ENCODE measurements at regions not wholly inside any gene's neighbourhood (a gene's known extent, or its start where the extent isn't known, plus 50 kb on each side); places are given as distances from the start of the nearest gene placed in this dataset.
"Not testable (repeated sequence)": the region's sequence is repeated elsewhere in the genome, so short reads cannot be mapped to it uniquely, and the experiment has no call there.

GRCh38 chr12:5166976-5167375 is 123.3 kb downstream of the KCNA5 start:
- Mint-ChIP-seq H3K9me3 (no peaks in the 10 kb centered on the region), H3K27ac (no peak overlapping the region), H3K36me3 (no peaks in the 10 kb centered on the region), H3K4me1 (no peaks in the 10 kb centered on the region), H3K27me3 (no peaks in the 10 kb centered on the region), H3K4me3 (no peak overlapping the region)
- no peak for DNase-seq
- H3K36me3 ChIP-seq (ENCODE audit: control insufficient read depth, insufficient read depth, low read length): no peaks in the 10 kb centered on the region
- H3K4me3 ChIP-seq (ENCODE audit: low read depth, low read length): no peak overlapping the region
- no peak overlapping the region for H3K27ac ChIP-seq (ENCODE audit: insufficient read depth, low read length, poor library complexity, severe bottlenecking)
- no peaks in the 10 kb centered on the region for H3K4me1 ChIP-seq (ENCODE audit: control insufficient read depth, insufficient read depth, low read length, poor library complexity, severe bottlenecking)
- H3K9me3 ChIP-seq (ENCODE audit: control insufficient read depth in 2 of 2, low read length in 2 of 2): no peaks in the 10 kb centered on the region
- H3K27me3 ChIP-seq (ENCODE audit: control insufficient read depth, insufficient read depth, low read length): no peaks in the 10 kb centered on the region
- ATAC-seq (ENCODE audit: low read depth in 2 of 2): no peak

GRCh38 chr12:5168148-5168547 is 124.5 kb downstream of the KCNA5 start:
- H3K27ac ChIP-seq (ENCODE audit: insufficient read depth, low read length, poor library complexity, severe bottlenecking): no peak overlapping the region
- Mint-ChIP-seq H3K4me3 (no peak overlapping the region), H3K36me3 (no peaks in the 10 kb centered on the region), H3K9me3 (no peaks in the 10 kb centered on the region), H3K27me3 (no peaks in the 10 kb centered on the region), H3K27ac (no peak overlapping the region), H3K4me1 (no peaks in the 10 kb centered on the region)
- DNase-seq: no peak
- H3K4me1 ChIP-seq (ENCODE audit: control insufficient read depth, insufficient read depth, low read length, poor library complexity, severe bottlenecking): no peaks in the 10 kb centered on the region
- H3K9me3 ChIP-seq (ENCODE audit: control insufficient read depth in 2 of 2, low read length in 2 of 2): no peaks in the 10 kb centered on the region
- ATAC-seq (ENCODE audit: low read depth in 2 of 2): no peak
- no peaks in the 10 kb centered on the region for H3K36me3 ChIP-seq (ENCODE audit: control insufficient read depth, insufficient read depth, low read length)
- no peaks in the 10 kb centered on the region for H3K27me3 ChIP-seq (ENCODE audit: control insufficient read depth, insufficient read depth, low read length)
- H3K4me3 ChIP-seq (ENCODE audit: low read depth, low read length): no peak overlapping the region

- no peak overlapping the region for H3K4me3 Mint-ChIP-seq
- no peaks in the 10 kb centered on the region for H3K36me3 Mint-ChIP-seq
- Histone ChIP-seq H3K9me3 (ENCODE audit: control insufficient read depth in 2 of 2, low read length in 2 of 2) (no peaks in the 10 kb centered on the region), H3K36me3 (ENCODE audit: control insufficient read depth, insufficient read depth, low read length) (no peaks in the 10 kb centered on the region), H3K4me3 (ENCODE audit: low read depth, low read length) (no peak overlapping the region), H3K27ac (ENCODE audit: insufficient read depth, low read length, poor library complexity, severe bottlenecking) (no peak overlapping the region), H3K27me3 (ENCODE audit: control insufficient read depth, insufficient read depth, low read length) (no peaks in the 10 kb centered on the region), H3K4me1 (ENCODE audit: control insufficient read depth, insufficient read depth, low read length, poor library complexity, severe bottlenecking) (no peaks in the 10 kb centered on the region)
- DNase-seq: no peak
- no peaks in the 10 kb centered on the region for H3K4me1 Mint-ChIP-seq
- no peak overlapping the region for H3K27ac Mint-ChIP-seq
- ATAC-seq (ENCODE audit: low read depth in 2 of 2): no peak
- no peaks in the 10 kb centered on the region for H3K9me3 Mint-ChIP-seq
- no peaks in the 10 kb centered on the region for H3K27me3 Mint-ChIP-seq
Observed at GRCh38 chr12:5170844-5171243, 127.2 kb downstream of the KCNA5 start.

DNA sequence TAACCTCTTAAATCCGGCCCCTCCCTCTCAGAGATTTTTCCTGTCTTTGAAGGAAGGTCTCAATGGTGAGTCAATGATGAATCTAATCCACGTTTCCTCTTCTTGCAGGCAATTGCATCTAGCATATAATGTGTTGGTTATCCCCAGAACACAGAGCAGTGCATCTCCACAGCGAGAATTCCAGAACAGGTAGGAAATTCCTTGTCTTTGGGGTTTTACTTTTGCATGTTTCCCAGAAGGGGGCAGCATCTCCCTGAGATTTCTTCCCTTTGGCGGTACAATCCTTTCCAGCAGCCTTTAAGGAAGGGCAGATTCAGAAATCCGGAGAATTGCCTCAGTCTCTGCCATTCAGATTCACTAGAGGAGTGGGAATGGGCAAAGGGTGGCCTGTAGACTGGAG is 128.0 kb downstream of the KCNA5 start:
- H3K9me3 Mint-ChIP-seq: no peaks in the 10 kb centered on the region
- no peak overlapping the region for H3K27ac Mint-ChIP-seq
- no peaks in the 10 kb centered on the region for H3K9me3 ChIP-seq (ENCODE audit: control insufficient read depth in 2 of 2, low read length in 2 of 2)
- no peaks in the 10 kb centered on the region for H3K27me3 Mint-ChIP-seq
- H3K27ac ChIP-seq (ENCODE audit: insufficient read depth, low read length, poor library complexity, severe bottlenecking): no peak overlapping the region
- no peak overlapping the region for H3K4me3 ChIP-seq (ENCODE audit: low read depth, low read length)
- no peaks in the 10 kb centered on the region for H3K36me3 ChIP-seq (ENCODE audit: control insufficient read depth, insufficient read depth, low read length)
- no peaks in the 10 kb centered on the region for H3K36me3 Mint-ChIP-seq
- DNase-seq (peak in 1 of 3 donors; percentile 1), ATAC-seq (ENCODE audit: low read depth in 2 of 2) (no peak)
- H3K4me1 Mint-ChIP-seq: no peaks in the 10 kb centered on the region
- no peaks in the 10 kb centered on the region for H3K4me1 ChIP-seq (ENCODE audit: control insufficient read depth, insufficient read depth, low read length, poor library complexity, severe bottlenecking)
- no peaks in the 10 kb centered on the region for H3K27me3 ChIP-seq (ENCODE audit: control insufficient read depth, insufficient read depth, low read length)
- H3K4me3 Mint-ChIP-seq: no peak overlapping the region

GRCh38 chr12:5172886-5173285 is 129.2 kb downstream of the KCNA5 start:
- no peaks in the 10 kb centered on the region for H3K9me3 Mint-ChIP-seq
- ATAC-seq (ENCODE audit: low read depth in 2 of 2): no peak
- no peaks in the 10 kb centered on the region for H3K36me3 ChIP-seq (ENCODE audit: control insufficient read depth, insufficient read depth, low read length)
- H3K9me3 ChIP-seq (ENCODE audit: control insufficient read depth in 2 of 2, low read length in 2 of 2): no peaks in the 10 kb centered on the region
- H3K27me3 ChIP-seq (ENCODE audit: control insufficient read depth, insufficient read depth, low read length): no peaks in the 10 kb centered on the region
- H3K27me3 Mint-ChIP-seq: no peaks in the 10 kb centered on the region
- no peak overlapping the region for H3K4me3 Mint-ChIP-seq
- no peaks in the 10 kb centered on the region for H3K4me1 Mint-ChIP-seq
- H3K36me3 Mint-ChIP-seq: no peaks in the 10 kb centered on the region
- no peak overlapping the region for H3K27ac Mint-ChIP-seq
- H3K4me3 ChIP-seq (ENCODE audit: low read depth, low read length): no peak overlapping the region
- no peaks in the 10 kb centered on the region for H3K4me1 ChIP-seq (ENCODE audit: control insufficient read depth, insufficient read depth, low read length, poor library complexity, severe bottlenecking)
- DNase-seq: no peak
- no peak overlapping the region for H3K27ac ChIP-seq (ENCODE audit: insufficient read depth, low read length, poor library complexity, severe bottlenecking)

DNA sequence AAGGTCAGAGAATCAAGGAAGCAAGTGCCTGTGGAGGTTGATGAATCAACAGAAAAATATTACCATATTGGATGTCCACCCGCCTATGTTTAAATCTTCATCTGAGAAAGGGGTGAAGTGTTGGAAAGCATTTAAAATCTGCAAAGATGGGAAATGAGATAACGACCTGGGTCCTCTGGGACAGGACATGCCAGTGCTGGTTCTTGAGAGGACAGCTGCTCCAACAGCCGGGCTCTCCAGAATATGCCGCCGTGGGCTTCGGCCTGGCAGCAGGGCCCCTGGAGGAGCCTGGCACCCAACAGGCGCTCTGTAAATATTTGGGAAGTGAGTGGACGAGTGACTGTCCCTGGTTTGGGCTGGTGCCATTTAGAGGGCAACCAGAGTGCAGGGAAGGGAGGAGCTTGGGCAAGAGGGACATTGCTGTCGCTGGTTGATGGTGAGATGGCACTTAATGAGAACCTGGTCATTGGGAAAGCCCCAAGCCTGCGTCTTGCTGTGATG is 129.9 kb downstream of the KCNA5 start:
- Histone ChIP-seq H3K36me3 (ENCODE audit: control insufficient read depth, insufficient read depth, low read length) (no peaks in the 10 kb centered on the region), H3K9me3 (ENCODE audit: control insufficient read depth in 2 of 2, low read length in 2 of 2) (no peaks in the 10 kb centered on the region), H3K27ac (ENCODE audit: insufficient read depth, low read length, poor library complexity, severe bottlenecking) (no peak overlapping the region), H3K27me3 (ENCODE audit: control insufficient read depth, insufficient read depth, low read length) (no peaks in the 10 kb centered on the region), H3K4me3 (ENCODE audit: low read depth, low read length) (no peak overlapping the region), H3K4me1 (ENCODE audit: control insufficient read depth, insufficient read depth, low read length, poor library complexity, severe bottlenecking) (no peaks in the 10 kb centered on the region)
- H3K4me3 Mint-ChIP-seq: no peak overlapping the region
- H3K27me3 Mint-ChIP-seq: peaks cover under 1% of the 10 kb centered on the region
- H3K27ac Mint-ChIP-seq: no peak overlapping the region
- no peaks in the 10 kb centered on the region for H3K36me3 Mint-ChIP-seq
- no peak for ATAC-seq (ENCODE audit: low read depth in 2 of 2)
- H3K4me1 Mint-ChIP-seq: no peaks in the 10 kb centered on the region
- no peak for DNase-seq
- no peaks in the 10 kb centered on the region for H3K9me3 Mint-ChIP-seq

GRCh38 chr12:5175415-5175814 is 131.7 kb downstream of the KCNA5 start:
- H3K36me3 Mint-ChIP-seq; H3K9me3 ChIP-seq (ENCODE audit: control insufficient read depth in 2 of 2, low read length in 2 of 2); H3K9me3 Mint-ChIP-seq; DNase-seq; H3K27me3 ChIP-seq (ENCODE audit: control insufficient read depth, insufficient read depth, low read length); H3K27ac Mint-ChIP-seq; H3K27ac ChIP-seq (ENCODE audit: insufficient read depth, low read length, poor library complexity, severe bottlenecking); H3K4me1 ChIP-seq (ENCODE audit: control insufficient read depth, insufficient read depth, low read length, poor library complexity, severe bottlenecking); H3K27me3 Mint-ChIP-seq; H3K4me3 Mint-ChIP-seq; H3K4me3 ChIP-seq (ENCODE audit: low read depth, low read length); H3K36me3 ChIP-seq (ENCODE audit: control insufficient read depth, insufficient read depth, low read length); H3K4me1 Mint-ChIP-seq; ATAC-seq (ENCODE audit: low read depth in 2 of 2): not testable (repeated sequence)

DNA sequence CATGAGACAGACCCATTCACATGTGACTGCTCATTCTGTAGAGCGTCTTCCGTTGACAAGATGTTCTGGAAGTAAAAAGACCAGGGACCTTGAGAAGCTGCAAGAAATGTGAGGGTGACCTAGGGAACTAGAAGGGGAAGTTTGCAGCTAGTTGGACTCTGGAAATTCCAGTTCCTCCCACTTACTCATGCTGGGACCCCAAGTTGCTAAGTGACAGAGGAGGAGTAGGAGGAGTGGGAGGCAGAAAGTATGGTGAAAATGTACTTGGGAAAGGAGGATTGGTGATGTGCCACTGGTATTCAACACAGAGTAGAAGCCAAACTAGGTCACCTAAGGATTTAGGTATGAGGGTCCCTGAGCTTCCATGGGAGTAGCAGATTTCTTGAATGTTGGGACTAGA is 132.4 kb downstream of the KCNA5 start:
- no peak for ATAC-seq (ENCODE audit: low read depth in 2 of 2)
- H3K36me3 Mint-ChIP-seq: no peaks in the 10 kb centered on the region
- peaks cover 4% of the 10 kb centered on the region for H3K27me3 Mint-ChIP-seq
- DNase-seq: no peak
- no peaks in the 10 kb centered on the region for H3K9me3 ChIP-seq (ENCODE audit: control insufficient read depth in 2 of 2, low read length in 2 of 2)
- no peaks in the 10 kb centered on the region for H3K4me1 ChIP-seq (ENCODE audit: control insufficient read depth, insufficient read depth, low read length, poor library complexity, severe bottlenecking)
- H3K27ac Mint-ChIP-seq: no peak overlapping the region
- H3K4me3 Mint-ChIP-seq: no peak overlapping the region
- no peaks in the 10 kb centered on the region for H3K4me1 Mint-ChIP-seq
- H3K4me3 ChIP-seq (ENCODE audit: low read depth, low read length): no peak overlapping the region
- H3K27me3 ChIP-seq (ENCODE audit: control insufficient read depth, insufficient read depth, low read length): no peaks in the 10 kb centered on the region
- no peaks in the 10 kb centered on the region for H3K9me3 Mint-ChIP-seq
- no peak overlapping the region for H3K27ac ChIP-seq (ENCODE audit: insufficient read depth, low read length, poor library complexity, severe bottlenecking)
- no peaks in the 10 kb centered on the region for H3K36me3 ChIP-seq (ENCODE audit: control insufficient read depth, insufficient read depth, low read length)
